ENCODE measurements at regions not wholly inside any gene's neighbourhood (a gene's known extent, or its start where the extent isn't known, plus 50 kb on each side); places are given as distances from the start of the nearest gene placed in this dataset.

GRCh38 chr6:84329516-84329915 lies 102.1 kb upstream of the CEP162 start:
- Histone ChIP-seq H4K5ac (ENCODE audit: insufficient read length, low read depth, low read length) (no peak overlapping the region), H3K9ac (replicated peaks in 1 of 4; ENCODE audit: extremely low read depth in 1 of 4, low read depth in 3 of 4, low read length in 3 of 4) (no peak overlapping the region), H2BK120ac (replicated peaks; ENCODE audit: low read depth, low read length) (no peak overlapping the region), H3K79me1 (ENCODE audit: low read depth, low read length) (no peaks in the 10 kb centered on the region), H3K56ac (replicated peaks; ENCODE audit: insufficient read length, low read depth, low read length) (no peak overlapping the region), H3K9me3 (ENCODE audit: insufficient read depth in 2 of 2, low read depth in 1 of 2, low read length in 1 of 2) (no peaks in the 10 kb centered on the region), H3K14ac (ENCODE audit: insufficient read length) (no peak overlapping the region), H2AK5ac (ENCODE audit: low read depth, low read length) (no peak overlapping the region), H3K27ac (ENCODE audit: low read depth, low read length) (no peak overlapping the region), H3K79me2 (ENCODE audit: control insufficient read depth in 1 of 2, insufficient read depth in 2 of 2, low read length in 2 of 2) (no peaks in the 10 kb centered on the region), H2BK12ac (ENCODE audit: low read depth, low read length) (no peak overlapping the region), H3K4ac (replicated peaks; ENCODE audit: insufficient read length, low read depth, low read length) (no peak overlapping the region), H3K4me3 (ENCODE audit: extremely low read depth in 1 of 4, insufficient read depth in 2 of 4, low read depth in 3 of 4, low read length in 4 of 4) (no peak overlapping the region), H4K20me1 (replicated peaks in 1 of 2; ENCODE audit: control insufficient read depth in 1 of 2, insufficient read depth in 2 of 2, low read length in 2 of 2) (no peaks in the 10 kb centered on the region), H4K91ac (replicated peaks; ENCODE audit: insufficient read length, low read length) (no peak overlapping the region), H3K4me1 (replicated peaks in 1 of 4; ENCODE audit: control insufficient read depth in 3 of 4, insufficient read depth in 4 of 4, low read length in 3 of 4) (peaks cover 0 to 3% (median 0%) of the 10 kb centered on the region in 4 experiments; a peak in 1 of 7 replicates), H2BK20ac (ENCODE audit: low read length) (no peak overlapping the region), H4K8ac (ENCODE audit: extremely low read depth, insufficient read depth, low read length) (no peak overlapping the region), H3K4me2 (ENCODE audit: insufficient read depth in 1 of 2, low read depth in 2 of 2, low read length in 2 of 2) (no peak overlapping the region), H2BK5ac (ENCODE audit: low read depth, low read length) (no peak overlapping the region), H2AFZ (ENCODE audit: low read length) (no peak overlapping the region), H2BK15ac (ENCODE audit: low read length) (no peak overlapping the region), H3K18ac (ENCODE audit: extremely low read depth, low read length) (no peak overlapping the region), H3K27me3 (replicated peaks in 1 of 4; ENCODE audit: control insufficient read depth in 3 of 4, extremely low read depth in 1 of 4, insufficient read depth in 3 of 4, low read length in 3 of 4) (no peaks in the 10 kb centered on the region), H3K23me2 (ENCODE audit: low read depth, low read length) (no peaks in the 10 kb centered on the region), H3K23ac (ENCODE audit: insufficient read length) (no peak overlapping the region), H3K36me3 (ENCODE audit: control insufficient read depth in 2 of 4, insufficient read depth in 4 of 4, low read length in 3 of 4) (no peaks in the 10 kb centered on the region)
- no peak for DNase-seq (ENCODE audit: low read depth in 1 of 2, low spot score in 2 of 2)
- no peak for FAIRE-seq
- CTCF ChIA-PET (ENCODE audit: partially characterized antibody), result interaction anchor here (1.3 kb wide), 1 partner anchor 17 kb away, joined by 4 read pairs; no protein-coding TSS in a partner anchor
- WGBS, 2 experiments (ENCODE audit: extremely low coverage in 1 of 2, insufficient coverage in 1 of 2, insufficient read length in 1 of 2, insufficient replicate concordance in 2 of 2, low coverage in 1 of 2, low lambda C conversion rate in 2 of 2, missing lambda C conversion rate in 1 of 2), result 70% methylated on average over 2 of the region's 2 CpGs; no CpG with 5 or more reads in 1 of the 2 experiments
- POLR2A ChIA-PET (ENCODE audit: partially characterized antibody), result no interaction called here
- TF ChIP-seq SRF (IDR thresholded peaks at IDR 0.05; ENCODE audit: low read depth, low read length) (no peak), YY1 (IDR thresholded peaks at IDR 0.05; ENCODE audit: low read depth, low read length) (no peak), MAX (IDR thresholded peaks at IDR 0.05) (no peak), JUN (IDR thresholded peaks at IDR 0.05; ENCODE audit: low read depth, low read length) (no peak), TCF12 (IDR thresholded peaks at IDR 0.05; ENCODE audit: low read depth, low read length) (no peak), GABPA (IDR thresholded peaks at IDR 0.05; ENCODE audit: borderline replicate concordance, insufficient read depth, low read length) (no peak), SUZ12 (IDR thresholded peaks at IDR 0.05; ENCODE audit: low read length) (no peak), EGR1 (IDR thresholded peaks at IDR 0.05; ENCODE audit: borderline replicate concordance, low read depth, low read length) (no peak), CBX8 (IDR thresholded peaks at IDR 0.05; ENCODE audit: borderline replicate concordance, low read depth, low read length) (no peak), RXRA (IDR thresholded peaks at IDR 0.05; ENCODE audit: insufficient read depth, low read depth, low read length) (no peak), POLR2A (IDR thresholded peaks at IDR 0.05; ENCODE audit: control extremely low read depth in 1 of 2, low read depth in 2 of 2, low read length in 2 of 2) (no peak), JUND (IDR thresholded peaks at IDR 0.05; ENCODE audit: low read length) (no peak), SAP30 (IDR thresholded peaks at IDR 0.05; ENCODE audit: insufficient read depth, insufficient replicate concordance, low read length) (no peak), USF2 (IDR thresholded peaks at IDR 0.05; ENCODE audit: low read length) (no peak), MAFK (IDR thresholded peaks at IDR 0.05; ENCODE audit: low read depth, low read length) (no peak)

Data from H1 (cell line).